ENCODE measurements at regions not wholly inside any gene's neighbourhood (a gene's known extent, or its start where the extent isn't known, plus 50 kb on each side); places are given as distances from the start of the nearest gene placed in this dataset.
"Not testable (repeated sequence)": the region's sequence is repeated elsewhere in the genome, so short reads cannot be mapped to it uniquely, and the experiment has no call there.

DNA sequence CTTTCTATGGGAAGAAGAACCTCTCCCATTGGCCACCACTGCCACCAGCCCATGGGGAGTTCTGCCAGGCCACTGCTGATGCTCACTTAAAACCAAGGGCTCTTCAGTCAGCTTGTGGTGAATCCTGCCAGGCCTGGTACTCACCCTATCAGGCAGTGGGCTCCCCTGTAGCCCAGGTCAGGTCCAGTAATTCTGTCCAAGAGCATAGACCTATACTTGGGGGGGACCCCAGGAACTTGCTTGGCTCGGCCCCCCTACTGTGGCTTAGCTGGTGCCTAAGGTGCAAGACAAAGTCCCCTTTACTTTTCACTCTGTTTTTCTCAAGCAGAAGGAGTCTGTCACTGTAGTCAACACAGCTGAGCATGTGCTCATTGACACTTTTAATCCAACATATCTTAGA lies 1012.2 kb downstream of the PCDH19 start:
- DNase-seq, result no peak

DNA sequence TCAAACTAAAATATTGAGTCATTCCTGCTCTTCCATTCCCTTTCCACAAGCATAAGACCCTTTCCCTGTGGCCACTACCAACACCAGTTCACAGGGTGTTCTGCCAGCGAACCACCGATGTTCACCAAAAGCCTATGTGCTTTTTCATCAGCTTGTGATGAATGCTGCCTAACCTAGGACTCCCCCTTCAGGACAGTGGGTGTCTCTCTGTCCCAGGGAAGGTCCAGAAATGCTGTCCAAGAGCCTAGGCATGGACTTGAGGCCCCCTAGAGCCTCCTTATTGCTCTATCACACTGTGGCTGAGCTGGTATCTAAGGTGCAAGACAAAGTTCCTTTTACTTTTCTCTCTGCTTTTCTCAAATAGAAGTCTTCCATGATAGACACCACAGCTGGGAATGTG lies 1015.6 kb downstream of the PCDH19 start:
- no peak for DNase-seq

DNA sequence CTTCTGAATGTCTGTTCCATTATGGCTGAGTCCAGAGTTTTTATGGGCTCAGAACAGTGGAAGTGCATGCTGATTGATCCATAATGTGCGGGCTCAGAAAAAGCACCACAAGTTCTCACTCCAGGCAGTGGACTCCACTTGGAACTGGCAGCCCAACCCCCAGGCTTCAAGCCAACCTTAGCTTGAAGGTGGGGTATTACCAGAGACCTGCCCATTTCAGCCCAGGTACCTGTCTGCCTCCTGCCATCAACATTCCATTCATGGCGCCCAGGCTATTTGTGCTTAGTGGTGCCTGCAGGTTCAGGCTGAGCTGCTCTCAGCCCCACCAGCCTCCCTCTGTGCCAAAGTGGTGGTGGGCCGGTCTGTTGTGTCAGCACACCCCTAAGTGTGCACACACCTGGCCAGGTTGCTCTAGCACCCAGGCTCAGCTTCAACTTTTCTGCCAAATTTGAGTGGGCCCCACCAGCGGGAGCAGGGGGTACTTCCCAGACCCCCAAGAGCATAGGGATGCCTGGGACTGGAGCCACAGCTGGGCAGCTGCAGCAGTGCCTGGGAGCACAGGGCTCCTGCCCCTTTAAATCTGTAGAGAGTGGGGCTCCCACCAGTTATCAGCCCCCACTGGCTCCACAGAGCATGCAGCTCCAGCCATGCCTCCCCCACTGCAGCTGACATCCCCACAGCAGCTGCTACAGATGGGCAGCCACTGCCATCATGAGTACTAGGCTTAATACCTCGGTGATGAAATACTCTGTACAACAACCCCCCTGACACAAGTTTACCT lies 1025.3 kb downstream of the PCDH19 start:
- DNase-seq, result no peak

DNA sequence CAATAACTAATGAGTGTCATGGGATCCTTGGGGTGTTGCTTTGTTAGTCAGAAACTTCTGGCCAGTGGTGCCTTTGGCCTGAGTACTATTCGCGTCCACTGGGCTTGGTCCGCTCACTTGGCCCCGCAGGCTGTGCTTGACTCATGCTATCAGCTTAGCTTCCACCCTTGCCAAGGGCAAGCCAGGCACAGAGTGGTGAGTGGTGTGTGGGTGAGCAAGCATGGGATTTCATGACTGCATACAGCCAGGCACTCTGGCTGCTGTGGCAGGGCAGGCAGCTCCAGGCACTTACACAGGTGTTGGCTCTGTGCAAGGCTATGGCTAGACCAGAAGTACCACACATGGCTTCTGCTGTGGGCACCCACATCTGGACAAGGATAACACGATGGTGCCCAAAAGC lies 1026.3 kb downstream of the PCDH19 start:
- DNase-seq, result no peak

DNA sequence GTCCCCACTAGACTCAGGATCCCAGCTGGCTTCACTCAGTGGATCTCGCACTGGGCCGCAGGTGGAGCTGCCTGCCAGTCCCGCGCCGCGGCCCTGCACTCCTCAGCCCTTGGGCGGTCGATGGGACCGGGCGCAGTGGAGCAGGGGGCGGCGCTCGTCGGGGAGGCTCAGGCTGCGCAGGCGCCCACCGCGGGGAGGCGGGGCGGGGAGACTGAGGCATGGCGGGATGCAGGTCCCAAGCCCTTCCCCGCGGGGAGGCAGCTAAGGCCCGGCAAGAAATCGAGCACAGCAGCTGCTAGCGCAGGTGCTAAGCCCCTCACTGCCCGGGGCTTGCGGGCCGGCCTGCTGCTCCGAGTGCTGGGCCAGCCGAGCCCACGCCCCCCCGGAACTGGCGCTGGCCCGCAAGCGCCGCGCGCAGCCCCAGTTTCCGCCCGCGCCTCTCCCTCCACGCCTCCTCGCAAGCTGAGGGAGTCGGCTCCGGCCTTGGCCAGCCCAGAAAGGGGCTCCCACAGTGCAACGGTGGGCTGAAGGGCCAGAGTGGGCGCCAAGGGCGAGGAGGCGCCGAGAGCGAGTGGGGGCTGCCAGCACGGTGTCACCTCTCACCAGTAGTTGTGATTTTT lies 1038.0 kb downstream of the PCDH19 start:
- DNase-seq, result no peak

DNA sequence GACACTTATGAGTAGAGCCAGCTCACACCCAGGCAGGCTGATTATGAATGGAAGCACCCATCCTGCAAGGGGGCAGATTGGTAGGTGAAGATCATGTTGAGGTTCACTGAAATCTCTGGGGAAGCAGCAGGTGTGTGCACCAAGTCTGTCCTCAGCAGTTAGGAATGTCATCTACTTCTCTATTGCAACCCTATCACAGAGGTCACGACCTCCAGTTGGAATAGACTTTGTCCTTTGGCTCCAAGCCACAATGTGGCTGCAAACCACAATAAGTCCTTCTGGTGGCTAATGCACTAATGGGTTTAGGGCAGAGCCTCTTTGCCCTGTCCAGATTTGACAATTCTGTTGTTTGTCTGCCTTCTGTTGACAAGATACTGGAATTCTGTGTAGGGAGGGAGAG lies 1056.7 kb downstream of the PCDH19 start:
- no peak for DNase-seq

DNA sequence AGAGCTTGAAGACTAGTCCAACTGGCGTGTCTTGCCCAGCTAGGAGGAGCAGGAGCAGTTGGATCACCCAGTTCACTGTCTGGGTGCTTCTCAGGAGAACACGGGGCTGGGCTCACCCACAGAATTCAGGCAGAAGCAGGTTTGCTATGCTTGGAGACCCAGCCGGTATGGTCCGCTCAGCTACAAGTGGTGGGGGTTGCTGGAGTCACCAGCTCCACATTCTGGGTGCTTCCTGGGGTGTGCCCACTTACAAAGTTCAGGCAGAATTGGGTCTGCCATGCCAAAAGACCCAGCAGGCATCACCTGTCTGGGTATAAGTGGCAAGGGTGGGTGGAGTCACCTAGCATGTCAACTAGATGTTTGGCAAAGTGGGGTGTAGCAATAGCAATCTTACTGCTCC lies 1061.8 kb downstream of the PCDH19 start:
- no peak for DNase-seq

DNA sequence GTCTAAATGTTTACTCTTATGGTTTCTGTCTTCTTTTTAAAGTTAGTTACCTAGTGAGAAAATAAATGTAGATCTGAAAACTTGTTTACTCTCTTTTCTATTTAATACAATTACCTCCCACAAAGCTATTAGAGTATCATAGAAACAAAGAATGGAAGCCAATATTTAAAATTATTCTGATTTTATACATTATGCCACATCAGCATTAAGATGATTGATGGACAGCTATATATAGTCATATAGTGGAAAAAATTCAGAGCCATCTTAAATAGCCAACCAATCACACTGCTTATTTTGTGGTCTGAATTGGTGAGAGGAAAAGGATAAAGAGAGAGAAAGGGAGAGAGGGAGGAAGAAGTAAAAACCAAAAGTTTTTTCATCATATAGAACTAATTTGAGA lies 1101.8 kb downstream of the PCDH19 start:
- no peak for DNase-seq

DNA sequence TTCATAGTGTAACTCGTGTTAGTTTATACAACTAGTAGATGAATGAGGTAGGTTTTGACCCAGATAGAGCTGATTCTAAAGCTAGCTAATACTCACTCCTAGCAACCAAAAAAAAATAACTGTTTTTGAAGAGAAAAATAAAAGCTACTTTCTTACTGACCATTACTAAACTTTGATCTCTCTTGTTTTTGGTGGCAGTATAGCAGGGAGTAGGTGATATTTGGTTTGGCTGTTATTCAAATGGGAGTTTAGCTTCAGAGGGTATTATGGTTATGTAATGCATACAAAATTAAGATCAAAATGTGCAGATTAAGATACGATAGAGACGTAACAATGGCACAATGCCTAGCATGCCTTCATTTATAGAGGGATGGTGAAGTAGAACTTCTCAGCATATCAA lies 1104.5 kb downstream of the PCDH19 start:
- no peak for DNase-seq

DNA sequence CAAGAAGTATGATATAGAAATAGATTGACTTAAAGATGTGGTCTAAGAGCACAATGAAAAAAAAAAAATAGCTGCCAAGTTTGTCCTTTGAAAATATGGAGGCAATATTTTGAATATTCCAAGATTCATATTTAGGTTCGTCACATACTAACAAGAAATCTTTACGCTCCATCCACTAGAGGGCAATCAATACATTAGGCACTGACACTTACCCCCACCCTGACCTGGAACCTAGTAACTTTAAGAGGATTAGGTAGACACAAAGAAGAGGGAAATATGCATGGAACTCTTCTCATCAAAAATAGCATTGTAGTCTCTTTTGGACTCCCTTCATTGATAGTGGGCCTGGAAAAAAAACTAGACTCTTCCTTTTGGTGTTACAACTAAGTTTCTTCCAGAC lies 1108.1 kb downstream of the PCDH19 start:
- no peak for DNase-seq

DNA sequence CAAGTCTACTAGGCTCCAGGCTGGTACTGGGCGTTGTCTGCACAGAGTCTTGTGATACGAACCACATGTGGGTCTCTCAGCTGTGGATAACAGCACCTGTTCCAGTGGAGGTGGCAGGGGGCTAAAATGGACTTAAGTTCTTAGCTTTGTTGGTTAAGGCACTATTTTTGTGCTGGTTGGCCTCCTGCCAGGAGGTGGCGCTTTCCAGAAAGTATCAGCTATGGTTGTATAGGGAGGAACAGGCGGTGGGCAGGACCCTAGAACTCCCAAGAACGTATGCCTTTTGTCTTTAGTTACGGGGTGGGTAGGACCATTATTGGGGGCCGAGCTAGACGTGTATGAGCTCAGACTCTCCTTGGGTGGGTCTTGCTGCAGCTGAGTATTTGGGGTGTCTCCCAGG lies 1138.4 kb downstream of the PCDH19 start:
- no peak for DNase-seq

DNA sequence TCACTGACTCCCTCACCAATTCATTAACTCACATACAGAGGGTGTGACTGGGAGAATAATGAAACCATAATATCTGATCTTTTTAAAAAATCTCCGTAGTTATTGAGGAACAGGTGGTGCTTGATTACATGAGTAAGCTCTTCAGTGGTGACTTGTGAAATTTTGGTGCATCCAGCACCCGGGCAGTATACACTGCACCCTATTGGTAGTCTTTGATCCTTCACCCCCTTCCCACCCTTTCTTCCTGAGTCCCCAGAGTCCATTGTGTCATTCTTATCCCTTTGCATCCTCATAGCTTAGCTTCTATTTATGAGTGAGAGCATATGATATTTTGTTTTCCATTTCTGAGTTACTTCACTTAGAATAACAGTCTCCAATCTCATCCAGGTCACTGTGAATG lies 1143.8 kb downstream of the PCDH19 start:
- no peak for DNase-seq

DNA sequence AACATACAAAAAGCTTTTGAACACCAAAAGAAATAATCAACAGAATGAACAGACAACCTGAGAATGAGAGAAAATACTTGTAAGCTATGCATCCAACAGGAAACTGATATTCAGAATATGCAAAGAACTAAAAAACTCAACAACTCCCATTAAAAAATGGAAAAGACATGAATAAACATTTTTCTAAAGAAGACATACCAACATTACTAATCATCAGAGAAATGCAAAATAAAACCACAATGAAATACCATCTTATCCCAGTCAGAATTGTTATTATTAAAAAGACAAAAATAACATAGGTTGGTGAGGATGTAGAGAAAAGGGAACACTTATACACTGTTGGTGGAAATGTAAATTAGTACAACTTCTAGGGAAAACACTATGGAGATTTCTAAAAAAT lies 1161.9 kb downstream of the PCDH19 start:
- DNase-seq, result no peak

DNA sequence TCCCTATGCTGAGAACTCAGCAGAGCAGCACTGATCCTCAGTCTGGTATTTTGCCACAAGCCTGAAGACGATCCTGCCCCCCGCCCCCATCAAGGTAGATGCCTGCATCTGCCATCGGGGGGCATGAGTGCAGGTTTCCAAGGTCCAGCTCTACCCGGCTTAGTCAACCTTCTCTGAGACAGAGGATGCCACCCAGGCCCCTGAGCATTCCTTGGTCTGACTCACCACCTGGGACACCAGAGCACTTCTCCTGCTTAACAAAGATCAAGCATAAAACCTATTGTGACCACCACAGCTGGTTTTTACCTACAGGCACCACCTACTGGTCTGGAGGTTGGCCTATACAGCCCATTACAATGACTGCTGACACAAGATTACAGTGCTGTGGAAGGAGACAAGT lies 1168.1 kb downstream of the PCDH19 start:
- DNase-seq, result no peak

DNA sequence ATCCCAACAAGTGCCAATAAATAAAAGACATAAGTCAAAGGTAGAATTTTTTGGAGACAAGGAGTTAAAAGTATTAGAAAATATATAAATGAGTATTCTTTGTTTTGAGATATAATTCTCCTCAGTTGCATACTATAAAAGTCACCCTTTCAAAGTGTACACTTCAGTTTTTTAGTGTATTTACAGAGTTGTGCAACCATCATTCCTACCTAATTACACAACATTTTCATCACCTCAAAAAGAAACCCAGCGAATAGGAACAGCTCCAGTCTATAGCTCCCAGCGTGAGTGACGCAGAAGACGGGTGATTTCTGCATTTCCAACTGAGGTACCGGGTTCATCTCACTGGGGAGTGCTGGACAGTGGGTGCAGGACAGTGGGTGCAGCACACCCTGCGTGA lies 1175.7 kb downstream of the PCDH19 start:
- not testable (repeated sequence) for DNase-seq

DNA sequence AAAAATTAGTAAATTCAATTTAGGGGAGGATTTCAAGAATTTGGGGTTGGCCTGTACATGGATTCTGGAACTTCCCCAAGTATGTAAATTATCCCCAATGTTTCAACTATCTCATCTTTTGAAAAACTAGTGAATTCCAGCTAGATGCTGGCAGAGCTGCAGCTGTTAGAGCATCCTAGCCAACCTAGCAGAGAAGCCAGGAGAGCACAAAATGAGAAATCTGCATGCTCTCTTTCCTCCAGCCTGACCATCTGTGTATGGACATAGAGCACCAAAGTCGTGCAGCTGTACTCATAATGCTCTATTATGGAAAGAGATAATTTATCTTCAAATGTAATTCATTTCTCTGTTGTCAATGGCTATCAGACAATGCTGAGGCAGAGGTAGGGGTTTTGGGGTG lies 1217.7 kb downstream of the PCDH19 start:
- no peak for DNase-seq

DNA sequence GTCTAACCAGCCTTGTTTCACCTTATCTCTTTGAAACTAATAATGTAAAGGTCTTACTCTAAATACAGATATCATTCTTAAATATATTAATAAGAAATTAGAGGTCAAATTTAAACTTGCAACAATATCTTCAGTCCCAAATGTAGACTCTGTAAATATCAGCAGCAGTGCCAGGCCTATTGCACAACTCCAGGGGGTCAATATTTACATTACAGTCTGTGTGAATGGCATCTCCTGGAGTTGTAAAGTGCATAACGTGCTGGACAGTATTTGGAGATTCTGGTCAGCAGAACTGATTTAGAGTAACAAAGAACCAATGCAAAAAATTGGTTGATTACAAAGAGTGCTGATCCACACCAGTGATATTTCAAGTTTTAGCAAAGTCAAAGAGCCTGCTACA lies 1225.9 kb downstream of the PCDH19 start:
- no peak for DNase-seq

DNA sequence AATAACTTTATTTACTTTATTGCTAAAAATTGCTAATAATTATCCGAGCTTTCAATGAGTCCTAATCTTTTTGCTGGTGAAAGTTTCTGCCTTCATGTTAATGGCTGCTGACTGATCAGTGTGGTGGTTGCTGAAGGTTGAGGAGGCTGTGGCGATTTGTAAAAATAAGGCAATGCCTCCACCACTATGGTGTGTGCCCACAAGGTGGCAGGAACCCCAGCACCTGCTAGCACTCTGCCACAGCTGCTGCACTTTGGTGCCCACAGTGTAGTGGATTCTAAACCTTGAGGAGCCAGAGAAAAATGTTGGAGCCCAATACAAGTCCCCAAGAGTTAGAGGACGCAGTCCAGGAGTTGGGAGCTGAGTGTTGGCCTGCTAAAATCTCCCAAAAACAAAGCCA lies 1237.1 kb downstream of the PCDH19 start:
- DNase-seq, result no peak

DNA sequence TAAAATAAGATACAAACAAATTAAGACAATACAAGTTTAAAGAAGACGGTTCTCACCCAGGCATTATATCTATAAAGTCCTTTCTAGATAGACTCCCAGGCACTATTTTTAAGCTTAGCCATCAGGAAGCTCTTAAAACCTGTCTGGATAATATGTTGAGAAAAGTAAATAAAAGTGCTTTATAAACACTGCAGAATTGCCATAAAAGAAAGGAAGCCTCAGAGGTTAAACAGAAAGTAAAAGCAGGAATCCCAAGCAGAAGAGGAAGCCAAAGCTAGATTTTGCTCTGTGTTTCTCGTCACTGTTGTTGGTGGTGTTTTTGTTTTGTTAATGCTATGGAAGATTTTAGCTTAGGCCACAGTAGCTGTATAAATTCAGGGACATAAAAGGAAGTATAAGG lies 1267.3 kb downstream of the PCDH19 start:
- DNase-seq, result no peak

DNA sequence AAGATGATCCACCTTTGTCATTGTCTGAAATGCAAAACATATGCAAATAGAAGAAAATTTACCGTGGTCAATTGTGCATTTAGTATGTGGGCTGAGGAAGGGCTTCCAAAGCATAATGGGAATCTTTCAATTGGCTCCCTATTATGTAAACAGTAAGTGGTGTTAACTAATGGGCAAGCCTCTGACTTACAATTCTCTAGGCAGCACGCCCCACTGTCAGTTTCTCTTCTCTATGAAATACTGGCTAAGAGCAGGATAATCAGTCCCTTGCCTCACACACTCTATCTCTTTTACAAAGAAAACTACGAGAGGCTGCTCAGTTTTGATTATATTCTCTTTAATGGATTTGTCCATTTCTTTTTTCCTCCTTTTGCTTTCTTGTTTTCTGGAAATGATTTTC lies 1272.6 kb downstream of the PCDH19 start:
- DNase-seq, result no peak

DNA sequence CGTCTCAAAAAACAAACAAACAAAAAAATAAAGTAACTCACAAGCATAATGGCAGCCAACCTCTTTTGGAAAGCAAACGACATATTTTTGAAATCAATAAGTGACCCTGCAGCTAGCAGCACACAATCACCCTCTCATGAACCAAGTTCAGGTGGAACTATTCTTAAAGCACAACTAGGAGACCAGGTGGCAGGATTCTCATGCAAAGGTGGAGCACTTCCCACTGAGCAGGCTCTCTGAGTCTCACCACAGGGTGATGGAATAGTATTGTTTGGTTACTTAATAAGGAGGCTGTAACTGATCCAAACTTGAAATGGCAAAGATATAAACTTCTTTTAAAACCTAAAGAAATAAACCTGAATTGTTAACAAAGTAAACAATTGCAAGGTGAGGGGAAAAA lies 1293.1 kb downstream of the PCDH19 start:
- DNase-seq, result no peak

DNA sequence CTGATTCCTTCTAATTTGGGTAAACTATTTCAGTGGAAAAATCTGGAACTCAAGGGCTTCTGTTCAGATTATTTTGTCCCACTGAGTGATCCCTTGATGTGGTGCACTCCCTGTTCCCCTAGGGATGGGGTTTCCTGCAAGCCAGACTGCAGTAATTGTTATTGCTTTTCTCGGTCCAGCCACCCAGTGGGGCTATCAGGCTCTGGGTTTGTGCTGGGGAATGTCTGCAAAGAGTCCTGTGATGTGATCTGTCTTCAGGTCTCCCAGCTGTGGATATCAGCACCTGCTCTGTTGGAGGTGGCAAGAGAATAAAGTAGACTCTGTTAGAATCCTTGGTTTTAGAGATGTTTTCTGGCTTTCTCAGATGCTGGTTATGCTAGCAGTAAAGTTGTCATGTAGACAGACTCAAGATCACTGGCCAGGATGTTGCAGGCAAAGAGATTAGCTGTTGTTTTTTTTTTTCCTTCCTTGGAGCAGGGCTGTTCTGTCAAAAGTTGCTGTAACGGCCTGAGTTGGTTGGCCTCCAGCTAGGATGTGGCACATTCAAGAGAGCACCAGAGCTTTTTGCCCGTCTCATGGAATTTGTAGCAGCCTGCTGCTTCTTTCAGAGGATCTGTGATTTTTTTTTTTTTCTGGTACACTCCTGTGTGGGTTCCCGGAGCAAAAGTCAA lies 1314.0 kb downstream of the PCDH19 start:
- DNase-seq, result no peak

DNA sequence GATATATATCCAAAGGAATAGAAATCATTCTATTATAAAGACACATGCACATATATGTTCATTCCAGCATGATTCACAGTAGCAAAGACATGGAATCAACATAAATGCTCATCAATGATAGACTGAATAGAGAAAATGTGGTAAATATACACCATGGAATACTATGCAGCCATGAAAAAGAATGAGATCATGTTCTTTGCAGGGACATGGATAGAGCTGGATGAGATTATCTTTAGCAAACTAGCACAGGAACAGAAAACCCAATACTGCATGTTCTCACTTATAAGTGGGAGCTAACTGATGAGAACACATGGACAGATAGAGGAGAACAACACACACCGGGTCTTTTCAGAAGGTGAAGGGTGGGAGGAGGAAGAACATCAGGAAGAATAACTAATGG lies 1318.6 kb downstream of the PCDH19 start:
- DNase-seq, result no peak

DNA sequence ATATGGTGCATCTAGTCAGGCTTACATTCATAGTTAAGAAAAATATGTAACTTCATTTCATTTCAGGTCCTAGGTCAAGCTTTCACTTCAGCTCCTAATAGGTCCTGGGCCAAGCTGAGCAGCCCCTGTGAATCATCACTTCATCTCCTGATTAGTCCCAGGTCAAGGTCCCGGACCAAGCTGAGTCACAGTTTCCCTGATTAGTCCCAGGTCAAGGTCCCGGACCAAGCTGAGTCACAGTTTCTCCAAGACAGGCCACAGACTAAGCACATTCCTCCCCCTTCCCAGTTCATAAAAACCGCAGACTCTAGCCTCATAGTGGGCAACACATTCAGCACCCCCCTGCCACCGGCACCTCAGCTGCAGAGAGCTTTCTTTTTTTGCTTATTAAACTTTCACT lies 1331.8 kb downstream of the PCDH19 start:
- no peak for DNase-seq

Data from C1 segment of cervical spinal cord (tissue), 14 donors.